ENCODE measurements at regions not wholly inside any gene's neighbourhood (a gene's known extent, or its start where the extent isn't known, plus 50 kb on each side); places are given as distances from the start of the nearest gene placed in this dataset.

GRCh38 chr15:23514484-23514883, 51.0 kb upstream of the MKRN3 start:
- H3K4me1 ChIP-seq (ENCODE audit: control insufficient read depth, low read length) = no peaks in the 10 kb centered on the region
- no peaks in the 10 kb centered on the region for H3K27me3 ChIP-seq (ENCODE audit: control insufficient read depth, low read length)
- H3K4me3 ChIP-seq (ENCODE audit: low read length) = no peak overlapping the region
- H3K36me3 ChIP-seq (ENCODE audit: control insufficient read depth, low read length) = no peaks in the 10 kb centered on the region
- peaks cover 3% of the 10 kb centered on the region; the same call in 1 of the 2 replicates for H3K9me3 ChIP-seq (ENCODE audit: control insufficient read depth, insufficient read depth, low read length)
- no peaks in the 10 kb centered on the region for H3K79me2 ChIP-seq (ENCODE audit: control insufficient read depth, low read length)
- TF ChIP-seq CTCF (IDR thresholded peaks at IDR 0.05; ENCODE audit: low read depth, low read length, poor library complexity, severe bottlenecking) (no peak), EZH2phosphoT487 (IDR thresholded peaks at IDR 0.05; ENCODE audit: borderline replicate concordance, low read length) (no peak)
- no peaks in the 10 kb centered on the region for H3F3A ChIP-seq (ENCODE audit: control insufficient read depth, insufficient read depth)
- no peaks in the 10 kb centered on the region for H3K9me2 ChIP-seq (replicated peaks; ENCODE audit: control insufficient read depth, low read length)
- no peak overlapping the region for H3K4me2 ChIP-seq (ENCODE audit: low read length)
- H3K27ac ChIP-seq (ENCODE audit: low read depth, low read length) = no peak overlapping the region
- no peaks in the 10 kb centered on the region for H4K20me1 ChIP-seq (ENCODE audit: control insufficient read depth, insufficient read depth, low read depth, low read length)

- Histone ChIP-seq H3K9me3 (ENCODE audit: control insufficient read depth, insufficient read depth, low read length) (no peaks in the 10 kb centered on the region; the same call in 1 of the 2 replicates), H3K27ac (ENCODE audit: low read depth, low read length) (no peak overlapping the region)
Measured at GRCh38 chr15:23506762-23507161, 58.7 kb upstream of the MKRN3 start.

GRCh38 chr15:23503980-23504379, 56.9 kb upstream of the GOLGA6L2 start:
- Histone ChIP-seq H4K20me1 (ENCODE audit: control insufficient read depth, insufficient read depth, low read depth, low read length) (no peaks in the 10 kb centered on the region), H3K4me1 (ENCODE audit: control insufficient read depth, low read length) (no peaks in the 10 kb centered on the region), H3K9me2 (replicated peaks; ENCODE audit: control insufficient read depth, low read length) (no peaks in the 10 kb centered on the region), H3K36me3 (ENCODE audit: control insufficient read depth, low read length) (no peaks in the 10 kb centered on the region), H3K4me2 (ENCODE audit: low read length) (no peak overlapping the region), H3K27me3 (ENCODE audit: control insufficient read depth, low read length) (no peaks in the 10 kb centered on the region), H3F3A (ENCODE audit: control insufficient read depth, insufficient read depth) (no peaks in the 10 kb centered on the region), H3K27ac (ENCODE audit: low read depth, low read length) (no peak overlapping the region), H3K4me3 (ENCODE audit: low read length) (no peak overlapping the region), H3K79me2 (ENCODE audit: control insufficient read depth, low read length) (no peaks in the 10 kb centered on the region), H3K9me3 (ENCODE audit: control insufficient read depth, insufficient read depth, low read length) (no peaks in the 10 kb centered on the region)
- no peak for TF ChIP-seq EZH2phosphoT487 (IDR thresholded peaks at IDR 0.05; ENCODE audit: borderline replicate concordance, low read length)
- TF ChIP-seq CTCF (IDR thresholded peaks at IDR 0.05; ENCODE audit: low read depth, low read length, poor library complexity, severe bottlenecking) = no peak

More at GRCh38 chr15:23506762-23507161, 58.7 kb upstream of the MKRN3 start:
- no peak for TF ChIP-seq EZH2phosphoT487 (IDR thresholded peaks at IDR 0.05; ENCODE audit: borderline replicate concordance, low read length)
- no peak for TF ChIP-seq CTCF (IDR thresholded peaks at IDR 0.05; ENCODE audit: low read depth, low read length, poor library complexity, severe bottlenecking)
- no peak overlapping the region for H3K4me3 ChIP-seq (ENCODE audit: low read length)
- H3F3A ChIP-seq (ENCODE audit: control insufficient read depth, insufficient read depth) = no peaks in the 10 kb centered on the region
- no peak overlapping the region for H3K4me2 ChIP-seq (ENCODE audit: low read length)
- H3K79me2 ChIP-seq (ENCODE audit: control insufficient read depth, low read length) = no peaks in the 10 kb centered on the region
- no peaks in the 10 kb centered on the region for H3K27me3 ChIP-seq (ENCODE audit: control insufficient read depth, low read length)
- H3K36me3 ChIP-seq (ENCODE audit: control insufficient read depth, low read length) = no peaks in the 10 kb centered on the region
- no peaks in the 10 kb centered on the region for H3K9me2 ChIP-seq (replicated peaks; ENCODE audit: control insufficient read depth, low read length)
- no peaks in the 10 kb centered on the region for H4K20me1 ChIP-seq (ENCODE audit: control insufficient read depth, insufficient read depth, low read depth, low read length)
- H3K4me1 ChIP-seq (ENCODE audit: control insufficient read depth, low read length) = no peaks in the 10 kb centered on the region

Measured in DOHH2 (cell line).